ENCODE measurements at regions not wholly inside any gene's neighbourhood (a gene's known extent, or its start where the extent isn't known, plus 50 kb on each side); places are given as distances from the start of the nearest gene placed in this dataset.

GRCh38 chr16:86203557-86204275, 304.8 kb downstream of the IRF8 start (continued):
- TF ChIP-seq ELK1 (IDR thresholded peaks at IDR 0.05; ENCODE audit: low read depth, low read length) (no peak), HDAC2 (IDR thresholded peaks at IDR 0.05) (no peak), NRF1 (conservative IDR thresholded peaks at IDR 0.05; ENCODE audit: low read depth, low read length) (no peak)

DNA sequence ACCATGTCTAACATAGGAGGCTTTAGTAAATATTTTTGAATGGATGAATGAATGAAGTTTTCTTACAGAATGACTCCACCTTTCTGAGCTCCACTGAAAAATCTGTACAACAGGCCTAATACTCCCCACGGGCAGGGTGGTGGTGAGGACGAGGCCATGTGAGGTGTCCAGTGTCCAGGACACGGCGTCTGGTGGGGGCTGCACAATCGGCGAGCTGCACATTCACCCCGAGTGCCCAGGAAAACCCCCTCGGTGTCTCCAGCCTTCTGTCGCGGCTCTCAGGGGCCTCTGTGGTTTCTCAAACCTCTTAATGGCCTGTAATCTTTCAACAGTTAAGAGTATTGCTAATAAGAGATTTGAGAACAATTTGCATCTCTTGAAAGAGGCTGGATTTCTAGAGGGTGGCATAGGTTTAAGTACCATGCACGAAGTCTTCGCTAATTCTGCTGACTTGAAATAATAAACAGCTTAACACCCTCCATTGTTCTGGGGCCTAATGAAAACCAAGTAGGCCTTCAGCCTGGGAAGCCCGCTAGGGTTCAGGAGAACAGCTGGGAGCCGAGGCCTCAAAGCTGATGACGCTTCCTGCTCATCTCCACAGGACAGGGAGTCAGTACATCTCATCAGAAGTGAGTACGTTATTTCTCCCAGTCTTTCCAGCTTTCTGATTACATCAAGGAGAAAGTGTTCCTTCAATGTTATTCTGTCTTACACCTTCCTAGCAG, 304.6 kb upstream of the FOXF1 start:
- TF ChIP-seq, protein P1, sequence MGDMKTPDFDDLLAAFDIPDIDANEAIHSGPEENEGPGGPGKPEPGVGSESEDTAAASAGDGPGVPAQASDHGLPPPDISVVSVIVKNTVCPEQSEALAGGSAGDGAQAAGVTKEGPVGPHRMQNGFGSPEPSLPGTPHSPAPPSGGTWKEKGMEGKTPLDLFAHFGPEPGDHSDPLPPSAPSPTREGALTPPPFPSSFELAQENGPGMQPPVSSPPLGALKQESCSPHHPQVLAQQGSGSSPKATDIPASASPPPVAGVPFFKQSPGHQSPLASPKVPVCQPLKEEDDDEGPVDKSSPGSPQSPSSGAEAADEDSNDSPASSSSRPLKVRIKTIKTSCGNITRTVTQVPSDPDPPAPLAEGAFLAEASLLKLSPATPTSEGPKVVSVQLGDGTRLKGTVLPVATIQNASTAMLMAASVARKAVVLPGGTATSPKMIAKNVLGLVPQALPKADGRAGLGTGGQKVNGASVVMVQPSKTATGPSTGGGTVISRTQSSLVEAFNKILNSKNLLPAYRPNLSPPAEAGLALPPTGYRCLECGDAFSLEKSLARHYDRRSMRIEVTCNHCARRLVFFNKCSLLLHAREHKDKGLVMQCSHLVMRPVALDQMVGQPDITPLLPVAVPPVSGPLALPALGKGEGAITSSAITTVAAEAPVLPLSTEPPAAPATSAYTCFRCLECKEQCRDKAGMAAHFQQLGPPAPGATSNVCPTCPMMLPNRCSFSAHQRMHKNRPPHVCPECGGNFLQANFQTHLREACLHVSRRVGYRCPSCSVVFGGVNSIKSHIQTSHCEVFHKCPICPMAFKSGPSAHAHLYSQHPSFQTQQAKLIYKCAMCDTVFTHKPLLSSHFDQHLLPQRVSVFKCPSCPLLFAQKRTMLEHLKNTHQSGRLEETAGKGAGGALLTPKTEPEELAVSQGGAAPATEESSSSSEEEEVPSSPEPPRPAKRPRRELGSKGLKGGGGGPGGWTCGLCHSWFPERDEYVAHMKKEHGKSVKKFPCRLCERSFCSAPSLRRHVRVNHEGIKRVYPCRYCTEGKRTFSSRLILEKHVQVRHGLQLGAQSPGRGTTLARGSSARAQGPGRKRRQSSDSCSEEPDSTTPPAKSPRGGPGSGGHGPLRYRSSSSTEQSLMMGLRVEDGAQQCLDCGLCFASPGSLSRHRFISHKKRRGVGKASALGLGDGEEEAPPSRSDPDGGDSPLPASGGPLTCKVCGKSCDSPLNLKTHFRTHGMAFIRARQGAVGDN (IDR thresholded peaks at IDR 0.05), result 0 out of 2 replicates have a peak, but pooled peaks have one; percentile 18
- TF ChIP-seq ZNF24 (IDR thresholded peaks at IDR 0.05) (peak; percentile 83), FOXM1 (IDR thresholded peaks at IDR 0.05; ENCODE audit: low read depth, low read length) (no peak), ZZZ3 (IDR thresholded peaks at IDR 0.05; ENCODE audit: control insufficient read depth, insufficient read length, low read depth) (no peak), BACH1 (IDR thresholded peaks at IDR 0.05; ENCODE audit: borderline replicate concordance) (no peak)
- RAD21 ChIA-PET (ENCODE audit: unreplicated experiment), result no interaction called here
- no peaks in the 10 kb centered on the region; the same call in 2 of the 3 replicates for H3K9me3 ChIP-seq (replicated peaks; ENCODE audit: control insufficient read depth, insufficient read depth, low read length)
- peaks cover 2 to 5% of the 10 kb centered on the region in 2 experiments; a peak in 3 of 4 replicates for H3K27me3 ChIP-seq (replicated peaks in 1 of 2; ENCODE audit: control insufficient read depth in 2 of 2, insufficient read depth in 2 of 2, low read length in 1 of 2)
- POLR2A ChIA-PET, result no interaction called here
- DNase-seq (ENCODE audit: low read depth, low spot score) (no peak), FAIRE-seq (no peak), ATAC-seq (peak; percentile 27)
- H3K36me3 ChIP-seq (ENCODE audit: control insufficient read depth in 2 of 2, insufficient read depth in 2 of 2, low read length in 1 of 2), result no peaks in the 10 kb centered on the region
- no peak overlapping the region for H3K9ac ChIP-seq (ENCODE audit: control insufficient read depth, insufficient read depth, low read length)
- CTCF ChIA-PET, result interaction anchor here (0.6 to 1.4 kb wide), 2 partner anchors 48 to 386 kb away, joined by 3 read pairs; no protein-coding TSS in a partner anchor
- no peak overlapping the region for H3K4me3 ChIP-seq
- no peaks in the 10 kb centered on the region for H4K20me1 ChIP-seq (ENCODE audit: control insufficient read depth, insufficient read depth)
- in situ Hi-C loops (cut with MboI), result no loop called here
- H3K4me1 ChIP-seq (ENCODE audit: control insufficient read depth, insufficient read depth, low read length), result no peaks in the 10 kb centered on the region
- SMC1A ChIA-PET (ENCODE audit: uncharacterized antibody, unreplicated experiment), result interaction anchor here (0.9 to 1.4 kb wide), 2 partner anchors 10 to 62 kb away, joined by 3 to 4 read pairs; no protein-coding TSS in a partner anchor
- no peak overlapping the region for H2AFZ ChIP-seq (ENCODE audit: control insufficient read depth, low read depth, low read length)
- H3K27ac ChIP-seq (ENCODE audit: control insufficient read depth, insufficient read depth), result no peak overlapping the region
- no peak overlapping the region for H3K4me2 ChIP-seq (ENCODE audit: control insufficient read depth, insufficient read depth)
- 16% methylated on average over 16 of the region's 16 CpGs for WGBS (ENCODE audit: insufficient coverage, insufficient replicate concordance, low lambda C conversion rate, missing lambda C conversion rate)
- BruUV-seq (replicated peaks), result no TSS peak
- intact Hi-C loops (cut with micrococcal nuclease; ENCODE audit: unreplicated experiment), result loop anchor here (10.0 kb wide), 1 partner anchor 131 kb away; no protein-coding TSS in a partner anchor
- no peaks in the 10 kb centered on the region for H3K79me2 ChIP-seq (ENCODE audit: control insufficient read depth, insufficient read depth, low read length)

Measured in GM12878 (cell line).